ENCODE measurements at regions not wholly inside any gene's neighbourhood (a gene's known extent, or its start where the extent isn't known, plus 50 kb on each side); places are given as distances from the start of the nearest gene placed in this dataset.

DNA sequence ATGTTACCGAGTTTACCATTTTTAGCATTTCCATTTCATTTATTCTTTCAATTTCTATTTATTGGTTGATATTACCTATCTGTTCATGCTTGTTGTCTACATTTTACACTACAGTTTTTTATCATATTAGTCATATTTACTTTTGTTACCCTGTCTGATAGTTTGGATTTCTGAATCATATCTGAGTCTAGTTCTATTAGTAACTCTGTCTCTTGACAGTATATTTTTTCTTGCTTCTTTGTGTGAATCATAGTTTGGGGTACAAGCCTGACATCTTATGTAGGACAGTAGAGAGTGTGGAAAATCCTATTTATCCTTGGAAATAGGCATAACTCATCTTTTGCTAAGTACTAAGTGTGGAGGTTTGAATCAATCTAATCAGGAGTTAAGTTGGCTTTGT, 263.9 kb upstream of the SESN3 start:
- Mint-ChIP-seq H3K9me3 (peaks cover 12% of the 10 kb centered on the region), H3K36me3 (peaks cover 1% of the 10 kb centered on the region), H3K27me3 (no peaks in the 10 kb centered on the region), H3K27ac (no peak overlapping the region), H3K4me3 (no peak overlapping the region), H3K4me1 (no peaks in the 10 kb centered on the region)
- CTCF ChIA-PET: no interaction called here
- no peak for DNase-seq

GRCh38 chr11:95494167-95494566, 263.2 kb upstream of the SESN3 start:
- H3K27ac Mint-ChIP-seq: no peak overlapping the region
- no peak overlapping the region for H3K4me3 Mint-ChIP-seq
- no peaks in the 10 kb centered on the region for H3K27me3 Mint-ChIP-seq
- CTCF ChIA-PET: no interaction called here
- no peaks in the 10 kb centered on the region for H3K4me1 Mint-ChIP-seq
- DNase-seq: no peak
- H3K36me3 Mint-ChIP-seq: peaks cover 1% of the 10 kb centered on the region
- H3K9me3 Mint-ChIP-seq: peaks cover 14% of the 10 kb centered on the region

- H3K9me3 Mint-ChIP-seq: peaks cover 14% of the 10 kb centered on the region
- no peak for DNase-seq
Measured at GRCh38 chr11:95490625-95491024, 259.6 kb upstream of the SESN3 start.

GRCh38 chr11:95487938-95488337, 256.9 kb upstream of the SESN3 start:
- DNase-seq: no peak
- CTCF ChIA-PET: no interaction called here
- H3K27ac Mint-ChIP-seq: no peak overlapping the region
- H3K4me1 Mint-ChIP-seq: no peaks in the 10 kb centered on the region
- H3K9me3 Mint-ChIP-seq: peaks cover 9% of the 10 kb centered on the region
- no peak overlapping the region for H3K4me3 Mint-ChIP-seq
- peaks cover 7% of the 10 kb centered on the region for H3K27me3 Mint-ChIP-seq
- peaks cover 1% of the 10 kb centered on the region for H3K36me3 Mint-ChIP-seq

More at GRCh38 chr11:95490625-95491024, 259.6 kb upstream of the SESN3 start:
- peaks cover 7% of the 10 kb centered on the region for H3K27me3 Mint-ChIP-seq
- H3K4me3 Mint-ChIP-seq: no peak overlapping the region
- H3K4me1 Mint-ChIP-seq: no peaks in the 10 kb centered on the region
- peaks cover 1% of the 10 kb centered on the region for H3K36me3 Mint-ChIP-seq
- no peak overlapping the region for H3K27ac Mint-ChIP-seq
- CTCF ChIA-PET: no interaction called here

GRCh38 chr11:95487391-95487790, 256.4 kb upstream of the SESN3 start:
- Mint-ChIP-seq H3K4me3 (no peak overlapping the region), H3K36me3 (peaks cover 1% of the 10 kb centered on the region), H3K27me3 (peaks cover 7% of the 10 kb centered on the region), H3K4me1 (no peaks in the 10 kb centered on the region), H3K9me3 (peaks cover 9% of the 10 kb centered on the region), H3K27ac (no peak overlapping the region)
- DNase-seq: no peak
- CTCF ChIA-PET: no interaction called here

- H3K4me3 Mint-ChIP-seq: no peak overlapping the region
- peaks cover 1% of the 10 kb centered on the region for H3K36me3 Mint-ChIP-seq
- no peak for DNase-seq
- H3K27me3 Mint-ChIP-seq: peaks cover 7% of the 10 kb centered on the region
- no peaks in the 10 kb centered on the region for H3K4me1 Mint-ChIP-seq
- peaks cover 9% of the 10 kb centered on the region for H3K9me3 Mint-ChIP-seq
- no peak overlapping the region for H3K27ac Mint-ChIP-seq
- CTCF ChIA-PET: no interaction called here
Measured at GRCh38 chr11:95486979-95487378, 256.0 kb upstream of the SESN3 start.

DNA sequence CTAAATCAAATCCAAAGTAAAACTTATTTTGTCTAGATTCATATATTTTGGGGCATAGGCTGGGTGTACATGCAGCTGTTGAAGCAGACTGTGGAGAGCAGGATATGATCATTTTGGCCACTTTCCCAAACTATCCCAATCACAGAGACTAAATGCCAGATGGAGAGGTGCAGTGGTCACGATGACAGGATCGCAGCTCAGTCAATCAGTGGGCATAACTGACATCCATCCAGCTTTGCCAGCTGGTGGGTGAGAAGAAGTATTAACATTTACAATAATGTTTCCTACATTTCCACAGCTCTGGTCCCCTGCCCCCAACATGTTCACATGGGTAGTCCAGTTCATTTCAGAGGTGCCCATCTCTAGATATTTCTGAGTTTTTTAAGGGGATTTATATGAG, 255.5 kb upstream of the SESN3 start:
- Mint-ChIP-seq H3K36me3 (peaks cover 1% of the 10 kb centered on the region), H3K27ac (no peak overlapping the region), H3K4me1 (no peaks in the 10 kb centered on the region), H3K9me3 (peaks cover 7% of the 10 kb centered on the region), H3K27me3 (peaks cover 7% of the 10 kb centered on the region), H3K4me3 (no peak overlapping the region)
- no peak for DNase-seq
- CTCF ChIA-PET: no interaction called here

- H3K27ac Mint-ChIP-seq: no peak overlapping the region
- DNase-seq: no peak
- CTCF ChIA-PET: no interaction called here
- H3K27me3 Mint-ChIP-seq: peaks cover 7% of the 10 kb centered on the region
- no peaks in the 10 kb centered on the region for H3K4me1 Mint-ChIP-seq
- H3K36me3 Mint-ChIP-seq: no peaks in the 10 kb centered on the region
- no peak overlapping the region for H3K4me3 Mint-ChIP-seq
- peaks cover 7% of the 10 kb centered on the region for H3K9me3 Mint-ChIP-seq
Measured at GRCh38 chr11:95485115-95485900, 254.3 kb upstream of the SESN3 start.

GRCh38 chr11:95483339-95483738, 252.3 kb upstream of the SESN3 start:
- H3K9me3 Mint-ChIP-seq: peaks cover 6% of the 10 kb centered on the region
- H3K36me3 Mint-ChIP-seq: no peaks in the 10 kb centered on the region
- no peak overlapping the region for H3K27ac Mint-ChIP-seq
- no peaks in the 10 kb centered on the region for H3K4me1 Mint-ChIP-seq
- H3K27me3 Mint-ChIP-seq: peaks cover 7% of the 10 kb centered on the region
- CTCF ChIA-PET: no interaction called here
- no peak overlapping the region for H3K4me3 Mint-ChIP-seq
- DNase-seq: no peak

DNA sequence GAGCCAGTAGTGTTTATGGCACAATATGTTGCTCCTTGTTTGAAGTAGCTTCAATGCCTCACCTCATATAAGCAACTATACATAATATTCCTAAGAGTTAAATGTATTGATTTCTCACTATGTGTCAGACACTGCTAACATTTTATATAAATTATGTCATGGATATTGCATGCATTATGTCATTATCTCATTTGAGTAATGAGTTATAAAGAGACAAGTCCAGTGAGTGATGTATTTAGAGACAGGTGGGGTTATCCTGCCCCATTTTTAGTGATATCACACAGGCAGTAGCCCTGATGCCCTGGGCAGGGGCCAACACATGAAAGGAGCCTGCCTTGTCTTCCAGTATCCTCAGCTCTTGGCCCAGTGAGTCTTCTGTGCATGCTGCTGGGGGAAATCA, 247.0 kb upstream of the SESN3 start:
- no peaks in the 10 kb centered on the region for H3K4me1 Mint-ChIP-seq

DNA sequence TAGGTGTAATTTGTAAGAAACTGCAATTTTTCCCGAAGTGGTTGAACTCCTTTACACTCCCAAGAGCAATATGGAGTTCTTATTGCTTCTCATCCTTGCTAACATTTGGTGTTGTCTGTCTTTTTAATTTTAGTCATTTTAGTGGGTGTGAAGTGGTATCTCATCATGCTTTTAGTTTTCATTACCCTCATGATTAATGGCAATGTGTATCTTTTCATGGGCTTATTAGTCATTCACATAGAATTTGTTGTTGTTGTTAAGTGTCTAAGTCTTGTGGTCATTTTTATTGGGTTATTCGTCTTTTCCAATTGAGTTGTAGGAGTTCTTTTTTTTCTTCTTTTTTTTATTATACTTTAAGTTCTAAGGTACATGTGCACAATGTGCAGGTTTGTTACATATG, 238.3 kb upstream of the SESN3 start:
- CTCF ChIA-PET: no interaction called here
- Mint-ChIP-seq H3K27me3 (no peaks in the 10 kb centered on the region), H3K36me3 (no peaks in the 10 kb centered on the region), H3K4me1 (no peaks in the 10 kb centered on the region), H3K27ac (no peak overlapping the region), H3K4me3 (no peak overlapping the region), H3K9me3 (peaks cover 2% of the 10 kb centered on the region)
- no peak for DNase-seq

More for the DNA sequence above, 247.0 kb upstream of the SESN3 start:
- CTCF ChIA-PET: interaction anchor here (0.8 kb wide), 1 partner anchor 10 kb away, joined by 3 read pairs; no protein-coding TSS in a partner anchor
- Mint-ChIP-seq H3K27me3 (no peaks in the 10 kb centered on the region), H3K9me3 (peaks cover 5% of the 10 kb centered on the region), H3K4me3 (no peak overlapping the region), H3K27ac (no peak overlapping the region), H3K36me3 (no peaks in the 10 kb centered on the region)
- no peak for DNase-seq

GRCh38 chr11:95466416-95466815, 235.4 kb upstream of the SESN3 start:
- Mint-ChIP-seq H3K4me3 (no peak overlapping the region), H3K27ac (no peak overlapping the region), H3K27me3 (no peaks in the 10 kb centered on the region), H3K9me3 (peaks cover 9% of the 10 kb centered on the region), H3K4me1 (no peaks in the 10 kb centered on the region), H3K36me3 (no peaks in the 10 kb centered on the region)
- CTCF ChIA-PET: no interaction called here
- DNase-seq: no peak

DNA sequence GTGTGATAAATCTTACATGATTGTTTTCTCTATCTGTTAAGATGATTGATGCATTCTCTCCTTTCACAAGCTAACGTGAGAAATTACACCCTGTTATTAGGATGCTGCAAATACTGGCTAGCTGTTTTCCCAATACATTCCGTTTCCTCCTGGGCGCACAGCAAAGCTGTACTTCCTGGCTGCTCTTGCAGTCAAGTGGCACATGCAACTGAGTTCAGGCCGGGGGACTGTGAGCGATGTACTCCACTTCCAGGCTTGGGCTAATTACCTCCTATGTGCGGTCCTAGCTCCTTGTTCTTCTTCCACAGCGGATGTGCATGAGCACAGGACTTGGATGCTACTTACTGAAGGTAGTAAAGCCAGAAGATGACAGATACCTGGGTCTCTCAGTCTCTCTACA, 234.9 kb upstream of the SESN3 start:
- CTCF ChIA-PET: no interaction called here
- DNase-seq: no peak
- H3K4me1 Mint-ChIP-seq: no peaks in the 10 kb centered on the region
- no peak overlapping the region for H3K4me3 Mint-ChIP-seq
- H3K27ac Mint-ChIP-seq: no peak overlapping the region
- H3K36me3 Mint-ChIP-seq: peaks cover 4% of the 10 kb centered on the region
- no peaks in the 10 kb centered on the region for H3K27me3 Mint-ChIP-seq
- H3K9me3 Mint-ChIP-seq: peaks cover 11% of the 10 kb centered on the region

- CTCF ChIA-PET: no interaction called here
- H3K9me3 Mint-ChIP-seq: peaks cover 11% of the 10 kb centered on the region
- no peak for DNase-seq
- H3K36me3 Mint-ChIP-seq: peaks cover 4% of the 10 kb centered on the region
- H3K27me3 Mint-ChIP-seq: no peaks in the 10 kb centered on the region
- no peak overlapping the region for H3K4me3 Mint-ChIP-seq
- no peaks in the 10 kb centered on the region for H3K4me1 Mint-ChIP-seq
- no peak overlapping the region for H3K27ac Mint-ChIP-seq
Measured at GRCh38 chr11:95461858-95462257, 230.9 kb upstream of the SESN3 start.

DNA sequence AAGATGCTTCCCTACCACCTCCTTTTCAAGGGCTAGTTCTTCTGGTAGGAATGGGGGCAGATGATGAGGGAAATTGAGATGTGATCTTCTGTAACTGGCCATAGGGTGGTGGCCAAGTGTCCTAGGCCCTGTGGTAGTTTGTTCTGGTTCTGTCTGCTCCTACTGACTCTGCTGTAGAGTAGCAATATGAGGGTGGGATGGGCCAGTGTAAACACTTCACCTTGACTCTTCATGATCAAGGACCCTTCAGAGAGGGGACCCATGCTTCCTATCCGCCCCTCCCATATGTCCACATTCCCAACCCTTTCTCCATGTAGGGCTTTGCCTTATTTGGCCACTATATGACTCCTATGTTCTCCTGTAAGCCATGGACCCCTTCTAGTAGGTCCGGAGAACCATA, 230.3 kb upstream of the SESN3 start:
- Mint-ChIP-seq H3K27me3 (no peaks in the 10 kb centered on the region), H3K4me1 (no peaks in the 10 kb centered on the region), H3K27ac (no peak overlapping the region), H3K4me3 (no peak overlapping the region), H3K36me3 (peaks cover 4% of the 10 kb centered on the region), H3K9me3 (peaks cover 11% of the 10 kb centered on the region)
- CTCF ChIA-PET: no interaction called here
- DNase-seq: no peak

Measured in activated naive CD4-positive, alpha-beta T cell treated with anti-CD3 and anti-CD28 coated beads, Interleukin-2, amount 10 ng/mL, durations not matched to agents 7 days and 5 days (primary cell).